ENCODE measurements at regions not wholly inside any gene's neighbourhood (a gene's known extent, or its start where the extent isn't known, plus 50 kb on each side); places are given as distances from the start of the nearest gene placed in this dataset.

- TF ChIP-seq CTCF (IDR thresholded peaks at IDR 0.05) = no peak
- TF ChIP-seq POLR2A (IDR thresholded peaks at IDR 0.05) = no peak
- TF ChIP-seq POLR2AphosphoS5 (IDR thresholded peaks at IDR 0.05) = no peak
Observed at GRCh38 chr4:123297836-123298235, 98.8 kb upstream of the SPRY1 start.
